ENCODE measurements at regions not wholly inside any gene's neighbourhood (a gene's known extent, or its start where the extent isn't known, plus 50 kb on each side); places are given as distances from the start of the nearest gene placed in this dataset.

DNA sequence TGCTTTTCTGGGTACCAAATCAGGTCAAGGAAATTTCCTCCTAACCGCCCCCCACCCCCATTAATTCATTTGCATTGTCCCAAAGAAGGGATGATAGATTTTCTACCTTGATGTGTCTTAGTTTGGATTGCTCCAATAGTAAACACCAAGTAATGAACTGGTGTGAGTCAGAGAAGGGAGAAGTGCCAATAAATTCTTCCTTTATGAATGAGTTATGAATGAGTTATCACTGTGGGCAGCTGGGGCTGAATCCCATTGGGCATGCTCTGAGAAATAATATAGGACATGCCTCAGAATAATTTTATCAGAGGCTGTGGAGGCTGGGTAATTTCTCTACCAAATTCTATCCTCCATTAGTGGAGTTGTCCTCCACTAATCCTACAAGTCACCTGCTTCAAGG lies 277.9 kb upstream of the FLRT2 start:
- DNase-seq (ENCODE audit: low read depth, low spot score) (peak; percentile 84), FAIRE-seq (peak; percentile 24)
- intact Hi-C loops (cut with micrococcal nuclease) (loop anchor here (5.0 kb wide), 1 partner anchor 220 kb away; no protein-coding TSS in a partner anchor), dilution Hi-C loops (cut with MboI; ENCODE audit: extremely low pct_ligation_motif_present, low sequenced_read_pairs) (no loop called here)
- H3K4me3 ChIP-seq (replicated peaks in 1 of 3; ENCODE audit: insufficient read depth in 1 of 3, low read depth in 1 of 3, low read length in 3 of 3) = no peak overlapping the region
- no peak overlapping the region for H3K27ac ChIP-seq (ENCODE audit: insufficient read depth, low read depth, low read length)
- H3K9ac ChIP-seq (replicated peaks; ENCODE audit: extremely low read depth, insufficient read depth, low read length) = no peak overlapping the region
- H3K36me3 ChIP-seq (ENCODE audit: control insufficient read depth in 2 of 2, extremely low read depth in 1 of 2, insufficient read depth in 2 of 2, low read length in 2 of 2) = no peaks in the 10 kb centered on the region
- H4K20me1 ChIP-seq (replicated peaks; ENCODE audit: control insufficient read depth, extremely low read depth, insufficient read depth, low read length) = no peaks in the 10 kb centered on the region
- H3K9me1 ChIP-seq (replicated peaks; ENCODE audit: control insufficient read depth, extremely low read depth, insufficient read depth, low read length) = no peaks in the 10 kb centered on the region
- H3K27me3 ChIP-seq (ENCODE audit: control insufficient read depth in 2 of 2, insufficient read depth in 2 of 2, low read length in 2 of 2) = no peaks in the 10 kb centered on the region
- no peaks in the 10 kb centered on the region for H3K79me2 ChIP-seq (ENCODE audit: control insufficient read depth, insufficient read depth, low read length)
- TF ChIP-seq GATA2 (IDR thresholded peaks at IDR 0.05; ENCODE audit: insufficient read depth, insufficient read length, low read depth, low read length) (peak; percentile 39), POLR2A (IDR thresholded peaks at IDR 0.05; ENCODE audit: low read depth, low read length) (no peak), JUN (IDR thresholded peaks at IDR 0.05; ENCODE audit: borderline replicate concordance, insufficient read depth, insufficient read length, low read depth) (peak; percentile 9), MYC (IDR thresholded peaks at IDR 0.05; ENCODE audit: low read depth, low read length) (no peak), FOS (IDR thresholded peaks at IDR 0.05; ENCODE audit: borderline replicate concordance, insufficient read depth, low read length) (peak; percentile 80), EZH2 (IDR thresholded peaks at IDR 0.05; ENCODE audit: borderline replicate concordance, low read depth, low read length, severe bottlenecking) (no peak), POLR2AphosphoS5 (IDR thresholded peaks at IDR 0.05; ENCODE audit: insufficient read depth, low read depth, low read length) (no peak)
- TF ChIP-seq, protein P1, sequence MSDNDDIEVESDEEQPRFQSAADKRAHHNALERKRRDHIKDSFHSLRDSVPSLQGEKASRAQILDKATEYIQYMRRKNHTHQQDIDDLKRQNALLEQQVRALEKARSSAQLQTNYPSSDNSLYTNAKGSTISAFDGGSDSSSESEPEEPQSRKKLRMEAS (IDR thresholded peaks at IDR 0.05; ENCODE audit: insufficient read depth, insufficient read length) = no peak
- TF ChIP-seq, protein P2, sequence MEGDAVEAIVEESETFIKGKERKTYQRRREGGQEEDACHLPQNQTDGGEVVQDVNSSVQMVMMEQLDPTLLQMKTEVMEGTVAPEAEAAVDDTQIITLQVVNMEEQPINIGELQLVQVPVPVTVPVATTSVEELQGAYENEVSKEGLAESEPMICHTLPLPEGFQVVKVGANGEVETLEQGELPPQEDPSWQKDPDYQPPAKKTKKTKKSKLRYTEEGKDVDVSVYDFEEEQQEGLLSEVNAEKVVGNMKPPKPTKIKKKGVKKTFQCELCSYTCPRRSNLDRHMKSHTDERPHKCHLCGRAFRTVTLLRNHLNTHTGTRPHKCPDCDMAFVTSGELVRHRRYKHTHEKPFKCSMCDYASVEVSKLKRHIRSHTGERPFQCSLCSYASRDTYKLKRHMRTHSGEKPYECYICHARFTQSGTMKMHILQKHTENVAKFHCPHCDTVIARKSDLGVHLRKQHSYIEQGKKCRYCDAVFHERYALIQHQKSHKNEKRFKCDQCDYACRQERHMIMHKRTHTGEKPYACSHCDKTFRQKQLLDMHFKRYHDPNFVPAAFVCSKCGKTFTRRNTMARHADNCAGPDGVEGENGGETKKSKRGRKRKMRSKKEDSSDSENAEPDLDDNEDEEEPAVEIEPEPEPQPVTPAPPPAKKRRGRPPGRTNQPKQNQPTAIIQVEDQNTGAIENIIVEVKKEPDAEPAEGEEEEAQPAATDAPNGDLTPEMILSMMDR (IDR thresholded peaks at IDR 0.05; ENCODE audit: extremely low read depth in 1 of 2, insufficient read depth in 1 of 2, low read depth in 1 of 2, low read length in 2 of 2) = no peak
- no TSS peak for BruUV-seq (replicated peaks)
- H3K4me2 ChIP-seq (ENCODE audit: insufficient read depth, low read length) = no peak overlapping the region
- H3K4me1 ChIP-seq (ENCODE audit: control insufficient read depth, extremely low read depth, insufficient read depth, low read length) = peaks cover 19% of the 10 kb centered on the region
- ChIA-PET POLR2A (no interaction called here), CTCF (interaction anchor here (0.8 to 1.0 kb wide), 2 partner anchors 9 to 68 kb away, joined by 3 to 4 read pairs; no protein-coding TSS in a partner anchor)
- H3K9me3 ChIP-seq (replicated peaks; ENCODE audit: control insufficient read depth, insufficient read depth, low read length) = no peaks in the 10 kb centered on the region
- peak overlapping the region; percentile 36 for H2AFZ ChIP-seq (ENCODE audit: low read depth, low read length)
